Activated gamma-delta T cell treated with Interleukin-2 at 50 U/mL for 16 hours (primary cell): ENCODE measurements at regions not wholly inside any gene's neighbourhood (a gene's known extent, or its start where the extent isn't known, plus 50 kb on each side); places are given as distances from the start of the nearest gene placed in this dataset.

Experiments
- DNase-seq: peaks from one replicate; pipeline ENCODE4 v3.0.0-alpha.2; 2020

GRCh38 chr6:14066782-14067406 is 50.7 kb upstream of the CD83 start:
- DNase-seq, result no peak

- DNase-seq, result no peak
These were observed 49.9 kb upstream of the CD83 start for GRCh38 chr6:14067656-14068055.
